Stomach (tissue), 4 donors: ENCODE measurements at regions not wholly inside any gene's neighbourhood (a gene's known extent, or its start where the extent isn't known, plus 50 kb on each side); places are given as distances from the start of the nearest gene placed in this dataset.

ENCODE experiments used
- CTCF ChIP-seq, 7 experiments: fragments of 450-650 bp in 4 of 7; fragments of 200-600 bp in 3 of 7; sonication (generic) in 3 of 7; IDR thresholded peaks; one replicate each; pipeline ENCODE4 v1.5.1; 2016 to 2019; ENCODE audit warnings: antibody characterized with exemption in 7 of 7, control low read depth in 2 of 7, mild to moderate bottlenecking in 1 of 7
- EP300 ChIP-seq: sonication (generic); formaldehyde crosslinking; IDR thresholded peaks from one replicate; pipeline ENCODE4 v1.6.1; 2017; ENCODE audit warnings: antibody characterized with exemption
- POLR2A ChIP-seq, 4 donors: fragments of 450-650 bp; IDR thresholded peaks; one replicate each; pipeline ENCODE4 v1.6.1; 2016; ENCODE audit warnings: antibody characterized with exemption in 4 of 4, control low read depth in 2 of 4, mild to moderate bottlenecking in 1 of 4, moderate library complexity in 1 of 4
- POLR2AphosphoS5 ChIP-seq, 3 donors: sonication (generic); formaldehyde crosslinking; IDR thresholded peaks; one replicate each; pipeline ENCODE4 v1.6.1; 2016; ENCODE audit warnings: antibody characterized with exemption in 3 of 3

GRCh38 chr3:87136066-87136596 lies 91.0 kb upstream of the CHMP2B start:
- TF ChIP-seq POLR2AphosphoS5 (IDR thresholded peaks at IDR 0.05) (no peak), CTCF (IDR thresholded peaks at IDR 0.05) (no peak), POLR2A (IDR thresholded peaks at IDR 0.05) (no peak), EP300 (no peak)
